ENCODE measurements at regions not wholly inside any gene's neighbourhood (a gene's known extent, or its start where the extent isn't known, plus 50 kb on each side); places are given as distances from the start of the nearest gene placed in this dataset.

- H3K4me1 ChIP-seq (ENCODE audit: control insufficient read depth, low read length): no peaks in the 10 kb centered on the region
- H3K27me3 ChIP-seq (ENCODE audit: control insufficient read depth, low read length): no peaks in the 10 kb centered on the region
- no peaks in the 10 kb centered on the region for H3K79me2 ChIP-seq (ENCODE audit: control insufficient read depth, low read length)
- H3K36me3 ChIP-seq (ENCODE audit: control insufficient read depth, low read length): no peaks in the 10 kb centered on the region
- TF ChIP-seq CTCF (IDR thresholded peaks at IDR 0.05; ENCODE audit: low read depth, low read length, poor library complexity, severe bottlenecking) (no peak), EZH2phosphoT487 (IDR thresholded peaks at IDR 0.05; ENCODE audit: borderline replicate concordance, low read length) (no peak)
- H3K9me3 ChIP-seq (ENCODE audit: control insufficient read depth, insufficient read depth, low read length): no peaks in the 10 kb centered on the region
- no peak overlapping the region for H3K27ac ChIP-seq (ENCODE audit: low read depth, low read length)
- H3F3A ChIP-seq (ENCODE audit: control insufficient read depth, insufficient read depth): no peaks in the 10 kb centered on the region
- no peaks in the 10 kb centered on the region for H4K20me1 ChIP-seq (ENCODE audit: control insufficient read depth, insufficient read depth, low read depth, low read length)
- no peak overlapping the region for H3K4me3 ChIP-seq (ENCODE audit: low read length)
- no peak overlapping the region for H3K4me2 ChIP-seq (ENCODE audit: low read length)
- no peaks in the 10 kb centered on the region; the same call in 1 of the 2 replicates for H3K9me2 ChIP-seq (replicated peaks; ENCODE audit: control insufficient read depth, low read length)
Observed at GRCh38 chr12:19972325-19973288, 395.7 kb upstream of the PDE3A start.

DNA sequence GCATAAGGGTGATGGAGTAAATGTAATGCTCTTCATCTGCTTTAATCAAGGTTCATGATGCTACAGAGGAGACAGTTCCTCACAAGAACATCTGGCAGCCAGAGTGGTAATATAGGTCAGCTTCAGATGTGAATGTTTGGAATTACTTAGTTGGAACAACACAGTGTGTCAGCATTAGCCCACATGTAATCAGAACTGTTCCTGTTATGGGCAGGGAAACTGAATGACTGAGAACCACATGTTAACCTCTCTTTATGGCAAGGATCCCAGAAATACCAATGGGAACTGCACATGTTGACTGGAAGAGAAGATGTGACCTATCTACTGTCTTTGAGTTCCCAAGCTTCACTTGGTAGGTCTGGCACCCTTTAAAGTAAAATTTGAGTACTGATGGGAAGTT, 390.1 kb upstream of the PDE3A start:
- Histone ChIP-seq H4K20me1 (ENCODE audit: control insufficient read depth, insufficient read depth, low read depth, low read length) (no peaks in the 10 kb centered on the region), H3K4me1 (ENCODE audit: control insufficient read depth, low read length) (no peaks in the 10 kb centered on the region), H3K4me3 (ENCODE audit: low read length) (no peak overlapping the region), H3K27ac (ENCODE audit: low read depth, low read length) (no peak overlapping the region), H3F3A (ENCODE audit: control insufficient read depth, insufficient read depth) (no peaks in the 10 kb centered on the region), H3K9me2 (replicated peaks; ENCODE audit: control insufficient read depth, low read length) (no peaks in the 10 kb centered on the region), H3K27me3 (ENCODE audit: control insufficient read depth, low read length) (no peaks in the 10 kb centered on the region), H3K36me3 (ENCODE audit: control insufficient read depth, low read length) (no peaks in the 10 kb centered on the region), H3K79me2 (ENCODE audit: control insufficient read depth, low read length) (no peaks in the 10 kb centered on the region), H3K9me3 (ENCODE audit: control insufficient read depth, insufficient read depth, low read length) (no peaks in the 10 kb centered on the region), H3K4me2 (ENCODE audit: low read length) (no peak overlapping the region)
- TF ChIP-seq EZH2phosphoT487 (IDR thresholded peaks at IDR 0.05; ENCODE audit: borderline replicate concordance, low read length) (no peak), CTCF (IDR thresholded peaks at IDR 0.05; ENCODE audit: low read depth, low read length, poor library complexity, severe bottlenecking) (no peak)

- Histone ChIP-seq H4K20me1 (ENCODE audit: control insufficient read depth, insufficient read depth, low read depth, low read length) (no peaks in the 10 kb centered on the region), H3K9me3 (ENCODE audit: control insufficient read depth, insufficient read depth, low read length) (no peaks in the 10 kb centered on the region), H3K9me2 (replicated peaks; ENCODE audit: control insufficient read depth, low read length) (no peaks in the 10 kb centered on the region), H3F3A (ENCODE audit: control insufficient read depth, insufficient read depth) (no peaks in the 10 kb centered on the region), H3K4me3 (ENCODE audit: low read length) (no peak overlapping the region), H3K27me3 (ENCODE audit: control insufficient read depth, low read length) (no peaks in the 10 kb centered on the region), H3K79me2 (ENCODE audit: control insufficient read depth, low read length) (no peaks in the 10 kb centered on the region), H3K27ac (ENCODE audit: low read depth, low read length) (no peak overlapping the region), H3K4me2 (ENCODE audit: low read length) (no peak overlapping the region), H3K36me3 (ENCODE audit: control insufficient read depth, low read length) (no peaks in the 10 kb centered on the region), H3K4me1 (ENCODE audit: control insufficient read depth, low read length) (no peaks in the 10 kb centered on the region)
- TF ChIP-seq CTCF (IDR thresholded peaks at IDR 0.05; ENCODE audit: low read depth, low read length, poor library complexity, severe bottlenecking) (no peak), EZH2phosphoT487 (IDR thresholded peaks at IDR 0.05; ENCODE audit: borderline replicate concordance, low read length) (no peak)
Observed at GRCh38 chr12:19979584-19979983, 388.8 kb upstream of the PDE3A start.
